H1 (cell line): ENCODE measurements at regions not wholly inside any gene's neighbourhood (a gene's known extent, or its start where the extent isn't known, plus 50 kb on each side); places are given as distances from the start of the nearest gene placed in this dataset.

Experiments used
- BCL11A ChIP-seq, 2 experiments: IDR thresholded peaks; one replicate each; pipeline ENCODE4 v1.6.1; 2011; ENCODE audit warnings: low read depth in 2 of 2, low read length in 2 of 2, mild to moderate bottlenecking in 2 of 2
- CBX5 ChIP-seq: fragments of 300-800, 300-1000 bp; sonication (generic); IDR thresholded peaks from 2 replicates; pipeline ENCODE4 v1.7.1; 2016; ENCODE audit warnings: antibody characterized with exemption, low read length, low read depth
- CTBP2 ChIP-seq: IDR thresholded peaks from 2 replicates; pipeline ENCODE4 v1.7.0; 2011; ENCODE audit warnings: borderline replicate concordance, mild to moderate bottlenecking, moderate library complexity, mixed read lengths, low read length; ENCODE audit not compliant: insufficient read depth, insufficient read length
- E2F6 ChIP-seq: IDR thresholded peaks from 2 replicates; pipeline ENCODE4 v1.6.1; 2012; ENCODE audit warnings: inconsistent platforms
- HDAC6 ChIP-seq: IDR thresholded peaks from one replicate; pipeline ENCODE4 v1.7.1; 2012; ENCODE audit warnings: low read depth, mild to moderate bottlenecking, inconsistent platforms, low read length, moderate library complexity
- MAFK ChIP-seq: IDR thresholded peaks from 2 replicates; pipeline ENCODE4 v1.6.1; 2012; ENCODE audit warnings: low read depth, mild to moderate bottlenecking, improper control_type of control experiment, low read length
- PHF8 ChIP-seq: fragments of 200-600 bp; sonication (generic); conservative IDR thresholded peaks from 2 replicates; pipeline ENCODE4 v1.7.1; 2012; ENCODE audit warnings: low read depth, mild to moderate bottlenecking, inconsistent platforms, low read length, moderate library complexity
- POU5F1 ChIP-seq: IDR thresholded peaks from 2 replicates; pipeline ENCODE4 v1.6.1; 2011; ENCODE audit warnings: low read depth, mild to moderate bottlenecking, low read length, moderate library complexity
- SRF ChIP-seq: IDR thresholded peaks from 2 replicates; pipeline ENCODE4 v1.6.1; 2011; ENCODE audit warnings: mild to moderate bottlenecking, low read depth, low read length, moderate library complexity

- TF ChIP-seq E2F6 (no peak), CBX5 (no peak), PHF8 (no peak), MAFK (no peak), BCL11A (IDR thresholded peaks at IDR 0.05; ENCODE audit: low read depth in 2 of 2, low read length in 2 of 2) (no peak), SRF (no peak), HDAC6 (no peak), CTBP2 (no peak), POU5F1 (no peak)
These were observed 51.4 kb upstream of the HNRNPU start (continued) for GRCh38 chr1:244915736-244916135.
